AG04449 (cell line): ENCODE measurements at regions not wholly inside any gene's neighbourhood (a gene's known extent, or its start where the extent isn't known, plus 50 kb on each side); places are given as distances from the start of the nearest gene placed in this dataset.
A peak's percentile ranks its signal among the peaks of the same experiment; 100 is the strongest.

Experiments used
- CTCF ChIA-PET: fragments of 350-600 bp; formaldehyde crosslinking; extraction: SDS; loops from one replicate; lab custom pipeline; 2021; ENCODE audit warnings: antibody characterized with exemption; lab: Yijun Ruan, JAX
- POLR2A ChIA-PET: fragments of 400-600, 350-600 bp; formaldehyde crosslinking; extraction: SDS; loops from one replicate; lab custom pipeline; 2020; ENCODE audit warnings: antibody characterized with exemption, inconsistent platforms; lab: Yijun Ruan, JAX
- DNase-seq: peaks from one replicate; pipeline ENCODE4 v3.0.0-alpha.2; 2010; ENCODE audit warnings: low read depth, low spot score
- H3K4me3 ChIP-seq: 2 replicates; pipeline ENCODE4 v1.5.1; 2011; ENCODE audit warnings: low read depth, mild to moderate bottlenecking, control low read depth, low read length
- CTCF ChIP-seq: IDR thresholded peaks from one replicate; pipeline ENCODE4 v1.5.1; 2011; ENCODE audit warnings: mild to moderate bottlenecking, moderate library complexity, low read length, control low read depth, inconsistent platforms; ENCODE audit not compliant: insufficient read depth; ENCODE audit errors: missing control alignments

- ChIA-PET POLR2A (interaction anchor here (0.6 kb wide), 1 partner anchor 888 kb away, joined by 3 read pairs; the partner anchor contains the start of gene GAS5), CTCF (no interaction called here)
- H3K4me3 ChIP-seq, result no peak overlapping the region
- TF ChIP-seq CTCF, result no peak
- DNase-seq, result no peak
Observed at GRCh38 chr1:172979828-172980227, 70.9 kb downstream of the TNFSF18 start.

GRCh38 chr1:172980456-172980855 lies 70.3 kb downstream of the TNFSF18 start:
- ChIA-PET POLR2A (no interaction called here), CTCF (no interaction called here)
- DNase-seq, result peak; percentile 29
- no peak for TF ChIP-seq CTCF
- H3K4me3 ChIP-seq, result no peak overlapping the region

GRCh38 chr1:172980971-172981370 lies 69.8 kb downstream of the TNFSF18 start:
- POLR2A ChIA-PET, result no interaction called here

More at GRCh38 chr1:172980971-172981370, 69.8 kb downstream of the TNFSF18 start:
- CTCF ChIA-PET, result no interaction called here
- DNase-seq, result no peak
- H3K4me3 ChIP-seq, result no peak overlapping the region
- TF ChIP-seq CTCF, result no peak
